ENCODE measurements at regions not wholly inside any gene's neighbourhood (a gene's known extent, or its start where the extent isn't known, plus 50 kb on each side); places are given as distances from the start of the nearest gene placed in this dataset.

DNA sequence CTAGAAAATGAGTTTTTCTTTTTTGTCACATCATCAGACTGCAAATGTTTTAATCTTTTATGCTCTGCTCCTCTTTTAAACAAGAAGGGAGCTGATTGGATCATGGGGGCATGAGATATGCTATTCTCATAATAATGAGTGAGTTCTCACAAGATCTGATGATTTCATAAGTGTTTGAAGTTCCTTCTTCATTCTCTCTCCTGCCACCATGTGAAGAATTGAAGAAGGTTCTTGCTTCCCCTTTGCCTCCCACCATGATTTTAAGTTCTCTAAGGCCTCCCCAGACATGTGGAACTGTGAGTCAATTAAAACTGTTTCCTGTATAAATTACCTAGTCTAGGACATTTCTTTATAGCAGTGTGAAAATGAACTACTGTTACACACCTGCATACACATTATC, 218.2 kb downstream of the NRIP1 start:
- H3K27ac ChIP-seq: no peak overlapping the region
- no peak for TF ChIP-seq POLR2A (IDR thresholded peaks at IDR 0.05)
- H3K4me3 ChIP-seq: no peak overlapping the region
- in situ Hi-C loops (cut with MboI; ENCODE audit: low sequenced_read_pairs in 4 of 4) (no loop called here), intact Hi-C loops (cut with DNase I; ENCODE audit: low total_unique reads) (no loop called here)
- H3K4me1 ChIP-seq: no peaks in the 10 kb centered on the region
- no peaks in the 10 kb centered on the region for H3K27me3 ChIP-seq
- ATAC-seq: no peak
- no peaks in the 10 kb centered on the region for H3K9me3 ChIP-seq
- H3K36me3 ChIP-seq: no peaks in the 10 kb centered on the region
- DNase-seq: no peak

- H3K4me3 ChIP-seq: no peak overlapping the region
- H3K27ac ChIP-seq: no peak overlapping the region
- ATAC-seq (no peak), DNase-seq (no peak)
- no peaks in the 10 kb centered on the region for H3K27me3 ChIP-seq
- no peaks in the 10 kb centered on the region for H3K4me1 ChIP-seq
- in situ Hi-C loops (cut with MboI; ENCODE audit: low sequenced_read_pairs in 4 of 4) (no loop called here), intact Hi-C loops (cut with DNase I; ENCODE audit: low total_unique reads) (no loop called here)
- H3K36me3 ChIP-seq: no peaks in the 10 kb centered on the region
- H3K9me3 ChIP-seq: no peaks in the 10 kb centered on the region
- TF ChIP-seq CTCF (IDR thresholded peaks at IDR 0.05 in 4 of 5, conservative IDR thresholded peaks at IDR 0.05 in 1 of 5): no peak
- TF ChIP-seq POLR2A (IDR thresholded peaks at IDR 0.05): no peak
Observed at GRCh38 chr21:14844001-14844400, 220.8 kb downstream of the NRIP1 start.

- ATAC-seq (no peak), DNase-seq (no peak)
- Histone ChIP-seq H3K9me3 (no peaks in the 10 kb centered on the region), H3K27me3 (no peaks in the 10 kb centered on the region), H3K36me3 (no peaks in the 10 kb centered on the region), H3K4me3 (no peak overlapping the region), H3K27ac (no peak overlapping the region), H3K4me1 (no peaks in the 10 kb centered on the region)
- no peak for TF ChIP-seq POLR2A (IDR thresholded peaks at IDR 0.05)
- no peak for TF ChIP-seq CTCF (IDR thresholded peaks at IDR 0.05 in 4 of 5, conservative IDR thresholded peaks at IDR 0.05 in 1 of 5)
- in situ Hi-C loops (cut with MboI; ENCODE audit: low sequenced_read_pairs in 4 of 4) (no loop called here), intact Hi-C loops (cut with DNase I; ENCODE audit: low total_unique reads) (no loop called here)
Observed at GRCh38 chr21:14842601-14843000, 222.2 kb downstream of the NRIP1 start.

- in situ Hi-C loops (cut with MboI; ENCODE audit: low sequenced_read_pairs in 4 of 4): no loop called here
- Histone ChIP-seq H3K4me3 (no peak overlapping the region), H3K27me3 (no peaks in the 10 kb centered on the region), H3K9me3 (no peaks in the 10 kb centered on the region), H3K4me1 (no peaks in the 10 kb centered on the region), H3K36me3 (no peaks in the 10 kb centered on the region), H3K27ac (no peak overlapping the region)
- intact Hi-C loops (cut with DNase I; ENCODE audit: low total_unique reads): no loop called here
- no peak for ATAC-seq
- DNase-seq: no peak
- TF ChIP-seq CTCF (IDR thresholded peaks at IDR 0.05 in 4 of 5, conservative IDR thresholded peaks at IDR 0.05 in 1 of 5) (no peak), POLR2A (IDR thresholded peaks at IDR 0.05) (no peak)
Observed at GRCh38 chr21:14841511-14842472, 223.0 kb downstream of the NRIP1 start.

- TF ChIP-seq CTCF (IDR thresholded peaks at IDR 0.05 in 4 of 5, conservative IDR thresholded peaks at IDR 0.05 in 1 of 5): no peak
- no peak for TF ChIP-seq POLR2A (IDR thresholded peaks at IDR 0.05)
- Histone ChIP-seq H3K9me3 (no peaks in the 10 kb centered on the region), H3K4me3 (no peak overlapping the region), H3K27me3 (no peaks in the 10 kb centered on the region), H3K36me3 (no peaks in the 10 kb centered on the region), H3K27ac (no peak overlapping the region), H3K4me1 (no peaks in the 10 kb centered on the region)
- ATAC-seq (no peak), DNase-seq (no peak)
- intact Hi-C loops (cut with DNase I; ENCODE audit: low total_unique reads): no loop called here
- in situ Hi-C loops (cut with MboI; ENCODE audit: low sequenced_read_pairs in 4 of 4): no loop called here
Observed at GRCh38 chr21:14838400-14838799, 226.4 kb downstream of the NRIP1 start.
